ENCODE measurements at regions not wholly inside any gene's neighbourhood (a gene's known extent, or its start where the extent isn't known, plus 50 kb on each side); places are given as distances from the start of the nearest gene placed in this dataset.

- H3K36me3 ChIP-seq, result no peaks in the 10 kb centered on the region
- no peak overlapping the region for H3K4me3 ChIP-seq (replicated peaks in 1 of 3)
- no peak for DNase-seq
- intact Hi-C loops (cut with DNase I), result no loop called here
- H3K4me1 ChIP-seq, result no peaks in the 10 kb centered on the region
- WGBS, 2 donors, result 70 to 71% methylated on average over 5 of the region's 5 CpGs
- H3K9me3 ChIP-seq, result no peaks in the 10 kb centered on the region
- TF ChIP-seq POLR2A (IDR thresholded peaks at IDR 0.05), result no peak
- TF ChIP-seq CTCF (IDR thresholded peaks at IDR 0.05), result no peak
- no peaks in the 10 kb centered on the region for H3K27me3 ChIP-seq
- H3K27ac ChIP-seq, result no peak overlapping the region
These were observed 187.8 kb upstream of the LRFN5 start for GRCh38 chr14:41418851-41419250.

- TF ChIP-seq CTCF (IDR thresholded peaks at IDR 0.05) (no peak), POLR2A (IDR thresholded peaks at IDR 0.05) (no peak)
- Histone ChIP-seq H3K4me1 (no peaks in the 10 kb centered on the region), H3K27ac (no peak overlapping the region), H3K9me3 (no peaks in the 10 kb centered on the region), H3K36me3 (no peaks in the 10 kb centered on the region), H3K4me3 (replicated peaks in 1 of 3) (no peak overlapping the region), H3K27me3 (no peaks in the 10 kb centered on the region)
- intact Hi-C loops (cut with DNase I), result no loop called here
- no peak for DNase-seq
These were observed 196.9 kb upstream of the LRFN5 start for GRCh38 chr14:41409806-41410205.

GRCh38 chr14:41404126-41404525 is 202.6 kb upstream of the LRFN5 start:
- no peak overlapping the region for H3K4me3 ChIP-seq (replicated peaks in 1 of 3)
- intact Hi-C loops (cut with DNase I), result no loop called here
- no peak for DNase-seq
- no peaks in the 10 kb centered on the region for H3K36me3 ChIP-seq
- no peak overlapping the region for H3K27ac ChIP-seq
- H3K27me3 ChIP-seq, result no peaks in the 10 kb centered on the region
- H3K9me3 ChIP-seq, result no peaks in the 10 kb centered on the region
- H3K4me1 ChIP-seq, result no peaks in the 10 kb centered on the region
- TF ChIP-seq CTCF (IDR thresholded peaks at IDR 0.05) (no peak), POLR2A (IDR thresholded peaks at IDR 0.05) (no peak)

- no peak for TF ChIP-seq CTCF (IDR thresholded peaks at IDR 0.05)
- no peak for TF ChIP-seq POLR2A (IDR thresholded peaks at IDR 0.05)
- no peaks in the 10 kb centered on the region for H3K36me3 ChIP-seq
- no peak for DNase-seq
- H3K9me3 ChIP-seq, result no peaks in the 10 kb centered on the region
- H3K4me3 ChIP-seq (replicated peaks in 1 of 3), result no peak overlapping the region
- no peaks in the 10 kb centered on the region for H3K27me3 ChIP-seq
- no peaks in the 10 kb centered on the region for H3K4me1 ChIP-seq
- intact Hi-C loops (cut with DNase I), result no loop called here
- no peak overlapping the region for H3K27ac ChIP-seq
These were observed 203.3 kb upstream of the LRFN5 start for GRCh38 chr14:41403360-41403759.

- Histone ChIP-seq H3K4me1 (no peaks in the 10 kb centered on the region), H3K27ac (no peak overlapping the region), H3K9me3 (no peaks in the 10 kb centered on the region), H3K36me3 (no peaks in the 10 kb centered on the region), H3K27me3 (no peaks in the 10 kb centered on the region), H3K4me3 (replicated peaks in 1 of 3) (no peak overlapping the region)
- no peak for DNase-seq
- intact Hi-C loops (cut with DNase I), result no loop called here
- TF ChIP-seq CTCF (IDR thresholded peaks at IDR 0.05) (no peak), POLR2A (IDR thresholded peaks at IDR 0.05) (no peak)
These were observed 208.8 kb upstream of the LRFN5 start for GRCh38 chr14:41397926-41398325.
